GM18873 (cell line): ENCODE measurements at regions not wholly inside any gene's neighbourhood (a gene's known extent, or its start where the extent isn't known, plus 50 kb on each side); places are given as distances from the start of the nearest gene placed in this dataset.

Experiments
- ATAC-seq: cut with Tn5 transposase; IDR thresholded peaks from one replicate; pipeline ENCODE4 v1.9.1; 2021; ENCODE audit warnings: mild to moderate bottlenecking, moderate library complexity, moderate number of reproducible peaks; ENCODE audit not compliant: unreplicated experiment, low FRiP score

DNA sequence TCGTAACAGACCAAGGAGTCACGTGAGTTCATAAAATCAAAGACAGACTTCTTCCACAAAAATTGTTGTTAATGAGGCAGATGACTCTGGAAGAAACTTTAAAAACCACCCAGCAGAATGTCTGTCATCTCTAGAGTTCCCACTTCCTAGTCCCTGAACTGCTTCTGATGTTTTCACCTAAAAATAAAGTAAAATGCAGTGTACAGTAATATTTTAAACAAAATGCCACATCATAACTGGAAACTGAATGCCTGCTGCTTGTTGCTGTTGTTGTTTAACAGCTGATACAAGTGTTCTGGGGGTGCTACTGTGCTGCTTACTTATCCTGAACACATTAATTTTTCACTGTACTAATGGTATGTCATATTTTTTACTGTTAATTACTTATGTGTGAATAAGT is 577.2 kb downstream of the MTRR start:
- ATAC-seq: no peak

DNA sequence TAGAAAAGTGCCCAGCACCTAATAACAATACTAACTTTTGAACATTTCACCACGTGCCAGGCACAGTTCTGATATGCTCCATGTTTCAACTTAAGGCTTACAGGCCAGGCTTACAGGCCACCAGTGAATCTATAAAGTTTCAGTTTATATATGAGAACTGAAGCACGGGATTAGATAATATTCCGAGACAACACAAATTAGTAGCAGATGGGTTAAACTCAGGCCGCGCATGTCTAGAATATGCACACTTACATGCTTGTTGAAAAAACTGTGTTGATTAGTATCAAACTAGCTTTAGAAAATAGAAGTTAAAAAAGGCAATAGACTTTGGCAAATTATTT is 587.9 kb downstream of the MTRR start:
- ATAC-seq: no peak

DNA sequence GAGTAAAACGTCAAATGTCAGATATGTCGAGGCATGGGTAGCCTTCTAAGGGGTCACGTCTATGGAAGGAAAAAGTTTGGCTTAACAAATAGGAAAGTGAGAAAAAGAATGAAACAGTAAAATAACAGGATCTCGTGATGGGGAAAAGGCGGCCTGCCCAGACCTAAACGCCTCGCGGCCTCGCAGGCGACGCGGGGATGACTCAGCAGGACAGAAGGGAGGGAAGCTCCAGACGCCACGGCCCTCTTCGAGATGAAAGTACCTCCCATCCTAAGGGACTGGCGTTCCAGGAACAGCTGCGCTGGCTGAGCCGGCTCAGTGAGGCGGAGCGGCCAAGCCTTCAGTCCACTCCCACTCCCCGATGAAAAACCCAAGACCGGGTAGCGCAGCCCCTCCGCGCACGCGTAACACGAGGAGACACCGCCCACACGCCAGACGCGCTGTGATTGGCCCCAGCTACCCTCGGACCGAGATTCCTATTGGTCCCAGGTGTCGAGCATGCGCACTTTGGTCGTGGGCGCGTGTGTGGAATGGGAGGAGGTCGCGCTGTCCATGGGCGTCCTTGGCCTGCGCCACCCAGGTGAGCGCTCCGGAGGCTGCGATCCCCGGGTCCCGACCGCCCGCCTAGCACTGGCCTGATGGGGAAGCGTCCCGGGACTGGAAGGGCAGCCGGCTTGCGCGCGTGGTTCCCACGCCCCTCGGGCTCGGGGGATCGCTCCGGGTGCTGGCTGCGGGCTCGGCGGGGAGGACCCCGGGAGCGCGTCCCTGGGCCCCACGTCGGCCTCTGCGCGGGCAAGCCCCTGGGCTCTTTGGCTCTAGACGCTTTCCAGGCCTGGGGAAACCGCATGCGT is 588.5 kb downstream of the MTRR start:
- no peak for ATAC-seq

DNA sequence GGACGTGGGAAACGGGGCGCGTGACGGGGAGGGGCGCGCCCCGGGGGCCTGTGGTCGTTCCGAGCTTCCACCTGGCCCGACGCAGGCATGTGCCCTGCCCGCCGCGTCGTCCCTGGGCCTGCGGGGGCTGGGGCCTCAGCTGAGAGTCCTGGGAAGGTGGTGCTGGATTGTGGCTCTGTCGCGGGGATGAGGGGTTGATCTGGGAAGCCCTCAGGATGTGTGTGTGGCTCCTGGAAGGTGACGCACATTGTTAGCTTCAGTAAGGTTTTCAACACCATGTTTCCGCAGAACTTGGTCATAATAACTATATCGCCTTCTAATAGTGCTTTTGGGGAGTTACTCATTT is 589.1 kb downstream of the MTRR start:
- no peak for ATAC-seq

DNA sequence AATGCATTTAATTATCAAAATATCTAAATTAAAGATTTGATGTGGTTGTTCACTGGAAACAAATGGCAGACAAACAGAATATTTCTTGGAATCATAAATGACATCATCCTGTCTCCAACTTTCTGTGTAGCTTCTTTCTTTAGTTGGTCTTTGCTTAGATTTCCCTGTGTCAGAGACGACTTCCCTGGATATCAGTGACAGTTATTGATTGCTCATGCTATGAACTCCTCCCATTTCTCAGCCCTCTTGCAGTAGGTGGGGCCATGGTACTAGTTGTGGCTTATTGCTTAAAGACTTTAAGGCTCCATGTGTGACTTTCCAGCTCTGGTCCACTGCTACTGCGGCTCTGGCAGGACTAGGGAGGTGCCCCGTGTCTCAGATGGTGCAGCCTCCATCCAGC is 592.6 kb downstream of the MTRR start:
- ATAC-seq: no peak

DNA sequence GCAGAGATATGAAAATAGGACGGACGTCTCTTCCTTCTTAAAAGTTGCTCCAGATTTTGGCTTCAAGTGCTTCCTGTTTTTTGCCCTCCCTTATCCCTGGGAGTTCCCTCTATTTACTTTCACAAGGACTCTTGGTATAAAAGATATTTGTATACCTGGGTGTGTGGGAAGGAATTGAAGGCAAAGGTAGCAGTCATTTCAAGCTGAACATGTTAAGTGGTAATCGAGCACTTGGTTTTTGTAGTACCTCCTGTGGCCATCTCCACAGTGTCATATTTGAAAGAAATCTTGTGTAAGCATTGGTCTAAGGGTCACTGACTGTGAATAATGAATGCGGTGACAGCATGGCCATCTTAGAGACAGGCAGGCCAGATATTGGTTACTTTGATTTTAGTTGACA is 593.6 kb downstream of the MTRR start:
- ATAC-seq: no peak

DNA sequence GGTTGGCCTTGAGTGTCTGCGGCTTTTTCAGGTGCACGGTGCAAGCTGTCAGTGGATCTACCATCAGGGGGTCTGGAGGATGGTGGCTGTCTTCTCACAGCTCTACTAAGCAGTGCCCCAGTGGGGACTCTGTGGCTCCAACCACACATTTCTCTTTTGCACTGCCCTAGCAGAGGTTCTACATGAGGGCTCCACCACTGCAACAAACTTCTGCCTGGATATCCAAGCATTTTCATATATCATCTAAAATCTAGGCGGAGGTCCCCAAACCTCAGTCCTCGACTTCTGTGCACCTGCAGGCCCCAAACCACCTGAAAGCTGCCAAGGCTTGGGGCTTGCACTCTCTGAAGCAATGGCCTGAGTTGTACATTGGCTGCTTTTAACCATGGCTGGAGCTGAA is 601.5 kb downstream of the MTRR start:
- no peak for ATAC-seq

DNA sequence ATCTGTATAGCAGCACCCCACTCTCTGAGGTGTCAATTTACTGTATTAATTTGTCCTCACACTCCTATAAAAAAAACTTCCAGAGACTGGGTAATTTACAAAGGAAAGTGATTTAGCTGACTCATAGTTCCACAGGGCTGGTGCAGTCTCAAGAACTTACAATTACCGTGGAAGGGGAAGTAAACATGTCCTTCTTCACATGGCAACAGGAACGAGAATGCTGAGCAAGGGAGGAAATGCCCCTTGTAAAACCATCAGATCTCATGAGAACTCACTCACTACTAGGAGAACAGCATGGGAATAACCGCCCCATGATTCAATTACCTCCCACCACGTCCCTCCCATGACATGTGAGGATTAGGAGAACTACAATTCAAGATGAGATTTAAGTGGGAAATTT is 602.6 kb downstream of the MTRR start:
- ATAC-seq: no peak

DNA sequence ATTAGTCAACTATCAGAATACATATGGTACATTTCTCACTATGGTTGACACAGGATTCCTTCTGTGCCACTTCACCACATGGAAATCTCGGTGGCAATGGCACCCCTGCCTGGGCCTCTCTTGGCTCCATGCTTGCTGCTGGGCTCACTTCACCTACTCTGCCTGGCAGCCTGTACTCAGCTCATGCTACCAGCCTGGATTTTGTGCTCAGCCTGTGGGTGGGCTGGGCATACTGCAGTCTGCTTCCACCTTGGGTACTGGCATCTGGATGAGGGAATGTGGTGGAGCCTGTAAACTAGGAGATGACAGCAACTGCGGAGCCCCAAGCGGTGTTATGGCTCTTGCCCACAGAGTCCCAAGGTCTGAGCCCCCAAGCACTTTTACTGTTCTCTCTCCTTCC is 604.1 kb downstream of the MTRR start:
- no peak for ATAC-seq

DNA sequence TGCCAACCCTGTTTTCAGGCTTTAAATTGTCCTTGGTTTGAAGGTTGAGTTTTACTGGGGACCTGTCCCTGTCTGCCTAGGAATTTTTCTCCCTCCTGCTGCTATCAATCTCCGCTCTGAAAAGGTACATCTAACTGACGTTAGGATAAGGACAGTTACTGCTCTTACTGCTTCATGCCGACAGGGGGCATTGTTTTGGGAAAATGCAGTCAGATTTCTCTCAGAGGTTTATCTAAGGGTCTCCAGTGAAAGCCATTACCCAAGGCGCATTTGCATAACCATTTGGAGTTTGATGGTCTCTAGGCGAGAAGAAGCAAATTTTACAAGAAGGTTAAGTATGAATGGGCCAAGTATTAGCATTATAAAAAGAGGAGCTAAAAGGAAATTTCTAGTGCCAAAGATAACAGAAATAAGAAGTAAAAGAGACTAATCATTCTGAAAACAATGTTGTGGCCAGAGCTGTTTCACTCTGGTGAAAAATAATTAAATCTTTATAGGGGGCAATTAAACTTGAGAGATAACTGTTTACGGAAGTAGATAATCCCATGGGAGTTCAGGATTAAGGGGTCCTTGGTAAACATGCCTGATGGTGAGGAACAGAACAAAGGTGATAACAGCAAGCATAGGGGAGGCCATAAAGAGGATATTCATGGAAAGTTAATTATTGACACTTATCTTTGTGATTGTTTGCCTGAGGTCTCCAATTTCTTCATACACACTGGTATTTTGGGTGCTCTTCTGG is 605.0 kb downstream of the MTRR start:
- no peak for ATAC-seq

DNA sequence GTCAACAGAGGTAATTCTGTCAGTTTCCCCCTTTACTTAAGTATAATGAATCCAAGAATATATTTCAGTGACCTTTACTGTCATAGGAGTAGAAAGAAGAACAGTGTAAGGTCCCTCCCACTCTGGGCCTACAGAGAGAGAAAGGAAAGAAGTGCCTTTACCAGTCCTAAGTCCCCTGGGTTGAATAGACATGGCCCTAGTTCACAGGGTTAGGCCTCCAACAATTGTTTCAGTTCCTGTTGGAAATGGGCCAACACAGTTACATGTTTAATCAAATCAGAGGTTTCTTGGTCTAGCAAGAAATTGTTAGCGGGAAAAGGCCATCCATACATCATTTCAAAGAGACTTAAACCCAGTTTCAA is 605.6 kb downstream of the MTRR start:
- no peak for ATAC-seq

DNA sequence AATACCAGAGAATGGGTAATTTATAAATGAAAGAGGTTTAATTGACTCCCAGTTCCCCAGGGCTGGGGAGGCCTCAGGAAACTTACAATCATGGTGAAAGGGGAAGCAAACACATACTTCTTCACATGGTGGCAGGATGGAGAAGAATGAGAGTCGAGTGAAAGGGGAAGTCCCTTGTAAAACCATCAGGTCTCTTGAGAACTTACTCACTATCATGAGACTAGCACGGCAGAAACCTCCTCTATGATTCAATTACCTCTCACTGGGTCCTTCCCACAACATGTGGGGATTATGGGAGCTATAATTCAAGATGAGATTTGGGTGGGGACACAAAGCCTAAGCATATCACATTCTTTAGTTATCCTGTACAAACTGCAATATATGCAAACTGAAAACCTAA is 609.4 kb downstream of the MTRR start:
- no peak for ATAC-seq

DNA sequence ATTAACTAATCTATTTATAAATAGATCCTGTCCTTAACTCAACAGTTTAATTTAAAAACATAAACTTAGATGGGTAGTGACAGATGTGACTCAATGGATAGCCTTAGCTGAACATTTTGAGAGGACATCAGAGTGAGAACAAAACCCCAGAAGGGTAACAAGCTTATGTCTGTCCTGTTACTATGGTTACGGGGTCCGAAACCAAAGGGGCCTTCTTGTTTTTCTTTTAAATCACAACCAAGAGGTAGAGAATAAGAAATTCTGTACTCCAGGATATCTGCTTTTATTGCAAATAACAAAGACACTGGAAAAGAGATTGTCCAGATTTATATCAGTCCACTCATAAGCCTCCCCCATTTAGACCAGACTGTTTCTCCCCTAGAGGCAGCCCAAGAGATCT is 612.1 kb downstream of the MTRR start:
- no peak for ATAC-seq

DNA sequence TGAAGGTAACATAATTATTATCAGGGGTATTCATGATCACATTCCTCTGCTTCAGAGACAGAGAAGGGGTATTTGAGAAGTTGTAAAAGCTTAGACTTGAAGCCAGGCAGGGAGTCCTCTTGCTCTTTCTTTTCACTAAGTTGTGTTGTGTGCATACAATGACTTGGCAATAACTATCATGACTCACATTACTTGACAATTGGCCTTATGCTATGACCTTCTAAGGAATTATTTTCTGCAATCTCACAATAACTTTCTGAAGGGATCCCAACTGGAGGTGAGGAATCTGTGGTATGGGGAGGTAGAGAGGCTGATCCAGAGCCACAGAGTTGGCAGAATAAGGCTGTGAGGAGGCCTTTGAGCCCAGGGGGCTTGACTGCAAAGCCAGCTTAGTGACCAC is 622.3 kb downstream of the MTRR start:
- no peak for ATAC-seq

DNA sequence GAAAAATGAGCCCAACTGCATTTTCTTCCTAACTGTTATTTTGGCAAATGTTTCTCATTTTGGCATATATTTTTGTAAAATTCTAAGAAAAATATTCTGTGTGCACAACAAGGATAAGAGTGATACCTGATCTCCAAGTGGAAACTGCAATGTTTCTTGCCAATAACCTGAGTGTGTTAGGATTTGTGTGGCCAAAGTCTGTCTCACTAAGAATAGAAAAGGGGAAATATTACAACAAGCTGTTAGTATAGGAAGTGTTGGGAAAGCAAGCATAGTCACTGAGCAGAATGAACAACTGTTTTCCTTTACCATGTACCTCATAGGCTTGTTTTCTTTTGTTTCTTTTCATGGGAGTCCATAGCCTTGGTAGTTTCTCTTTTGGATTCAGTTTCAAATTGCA is 624.2 kb downstream of the MTRR start:
- no peak for ATAC-seq

DNA sequence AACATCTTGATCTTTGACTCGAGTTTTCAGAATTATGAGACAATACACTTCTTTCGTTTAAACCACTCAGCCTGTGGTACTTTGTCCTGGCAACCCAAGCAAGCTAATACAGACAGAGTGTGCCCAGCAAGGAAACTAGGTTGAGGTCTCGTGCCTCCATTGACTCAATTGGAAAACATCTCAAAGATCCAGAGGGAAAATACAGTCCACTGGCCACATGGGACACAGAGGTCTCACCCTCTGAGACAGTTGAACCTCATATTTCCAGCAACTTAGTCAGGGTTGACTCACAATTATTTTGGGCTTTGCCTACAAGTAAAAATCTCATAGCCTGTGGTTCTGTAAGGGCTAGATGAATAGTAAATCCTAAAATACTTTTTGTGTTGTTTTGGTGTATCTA is 631.5 kb downstream of the MTRR start:
- ATAC-seq: no peak

DNA sequence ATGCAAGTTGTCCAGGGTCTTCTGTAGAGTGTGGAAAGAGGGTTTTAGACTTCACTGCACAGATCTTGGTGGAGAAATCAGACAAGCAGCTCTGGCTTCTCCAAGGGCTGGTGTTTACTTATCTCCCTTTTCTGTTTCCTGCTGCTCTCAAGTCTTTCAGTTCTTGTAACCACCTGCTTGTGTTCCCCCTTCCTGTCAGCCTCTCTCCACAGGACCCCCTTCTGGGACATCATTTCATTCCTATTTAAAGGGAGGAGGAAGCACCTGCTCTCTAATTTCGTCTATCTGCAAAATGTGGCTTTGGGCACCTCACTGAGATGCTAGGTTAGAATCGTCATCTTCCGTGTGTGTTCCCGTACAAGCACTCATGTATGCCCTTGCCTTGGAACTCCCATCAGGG is 636.2 kb downstream of the MTRR start:
- ATAC-seq: no peak

DNA sequence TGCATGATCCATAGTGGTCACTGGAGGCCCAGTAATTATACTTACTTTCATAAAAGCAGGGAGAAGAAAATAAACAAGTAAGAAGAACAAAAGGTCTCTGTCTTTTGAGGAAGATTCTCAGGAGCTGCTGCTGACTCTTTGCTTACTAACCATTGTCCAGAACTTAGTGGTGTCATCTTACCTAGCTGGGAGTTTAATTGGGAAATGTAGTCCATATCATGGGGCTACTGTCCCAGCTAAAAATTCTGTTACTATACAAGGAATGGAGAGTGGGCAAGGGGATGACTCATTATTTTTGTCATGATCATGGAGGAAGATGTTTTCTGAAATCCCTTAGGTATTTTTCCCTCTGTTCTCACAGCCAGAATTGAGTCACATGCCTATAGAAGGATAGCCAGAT is 639.3 kb downstream of the MTRR start:
- no peak for ATAC-seq

DNA sequence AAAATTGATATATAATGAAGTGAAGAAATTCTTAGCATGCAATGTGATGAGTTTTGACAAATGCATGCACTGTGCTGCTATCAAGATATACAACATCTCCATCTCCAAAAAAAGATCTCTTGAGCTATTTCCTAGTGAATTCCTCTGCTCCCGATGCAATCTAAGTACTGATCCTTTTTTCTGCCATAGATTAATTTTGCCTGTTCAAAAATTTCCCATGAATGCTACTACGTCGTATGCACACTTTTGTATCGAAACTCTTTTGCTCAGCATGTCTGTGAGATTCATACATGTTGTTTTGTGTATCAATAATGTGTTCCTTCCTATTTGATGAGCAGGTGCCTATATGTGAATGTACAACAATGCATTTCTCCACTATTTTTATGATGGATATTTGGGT is 647.4 kb downstream of the MTRR start:
- ATAC-seq: no peak

DNA sequence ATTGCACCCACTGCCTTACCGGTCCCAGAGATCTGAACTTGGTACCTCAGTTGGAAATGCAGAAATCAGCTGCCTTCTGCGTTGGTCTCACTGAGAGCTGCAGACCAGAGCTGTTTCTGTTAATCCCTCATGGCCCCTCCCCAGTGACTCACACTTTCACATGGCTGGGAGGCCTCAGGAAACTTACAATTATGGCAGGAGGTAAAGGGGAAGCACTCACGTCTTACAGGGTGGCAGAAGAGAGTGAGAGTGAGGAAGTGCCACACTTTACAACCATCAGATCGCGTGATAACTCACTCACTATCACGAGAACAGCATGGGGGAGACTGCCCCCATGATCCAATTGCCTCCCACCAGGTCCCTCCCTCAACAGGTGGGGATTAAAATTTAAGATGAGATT is 648.5 kb downstream of the MTRR start:
- no peak for ATAC-seq

DNA sequence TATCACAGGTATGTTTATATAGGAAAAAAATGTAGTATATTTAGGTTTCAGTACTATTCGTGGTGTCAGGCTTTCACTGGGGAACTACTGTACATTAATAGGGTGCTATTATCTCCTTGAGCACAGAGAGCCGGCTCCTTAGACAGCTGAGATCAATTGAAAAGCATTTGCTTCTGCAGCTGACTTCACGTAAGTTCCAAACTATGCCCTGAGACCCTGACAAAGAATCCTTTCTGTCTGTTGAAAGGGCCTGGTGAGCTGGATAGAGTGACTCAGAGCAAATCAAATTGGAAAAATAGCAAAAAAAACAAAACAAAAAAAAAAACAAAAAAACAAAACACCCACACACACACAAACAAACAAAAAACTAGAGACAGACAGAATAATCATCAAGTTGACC is 652.0 kb downstream of the MTRR start:
- no peak for ATAC-seq

DNA sequence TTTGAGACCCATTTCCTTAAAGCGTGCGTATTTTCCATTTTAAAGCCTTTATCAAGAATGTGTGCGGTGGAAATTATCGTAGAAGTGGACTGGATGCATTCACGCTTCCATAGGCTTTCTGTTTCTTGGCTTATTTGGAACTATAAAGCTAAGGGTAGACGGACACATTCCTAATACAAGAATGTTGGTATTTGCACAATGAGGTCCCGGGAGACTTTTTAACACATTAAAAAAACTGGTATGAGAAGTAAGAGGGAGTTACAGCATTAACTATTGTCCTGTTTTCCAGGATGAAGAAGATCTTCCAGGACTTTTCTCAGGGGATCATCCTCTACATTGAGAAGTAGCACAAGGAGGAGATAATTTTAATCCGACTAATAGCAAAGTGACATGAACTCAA is 653.0 kb downstream of the MTRR start:
- ATAC-seq: no peak
